HepG2 (cell line): ENCODE measurements at regions not wholly inside any gene's neighbourhood (a gene's known extent, or its start where the extent isn't known, plus 50 kb on each side); places are given as distances from the start of the nearest gene placed in this dataset.

ENCODE experiments used
- ATAC-seq: fragments of 200-7000 bp; cut with Tn5 transposase; 3 replicates; pipeline ENCODE4 v1.9.1; 2020; ENCODE audit warnings: mild to moderate bottlenecking, moderate library complexity
- BruUV-seq: library from RNA; stranded (reverse); fragments of 400-500 nt; replicated peaks from 2 replicates; lab custom pipeline; 2021; lab: Mats Ljungman, UMichigan
- CTCF ChIA-PET: fragments of 300-600 bp; formaldehyde crosslinking; extraction: SDS; loops from one replicate; lab custom pipeline; 2021; ENCODE audit warnings: low total read pairs, inconsistent platforms, low intra/inter-chr PET ratio; lab: Yijun Ruan, JAX
- POLR2A ChIA-PET: fragments of 350-600 bp; sonication (Branson Sonifier 250); formaldehyde crosslinking; loops from one replicate; lab custom pipeline; 2020; ENCODE audit warnings: antibody characterized with exemption, inconsistent platforms; lab: Yijun Ruan, JAX
- DNase-seq: peaks from one replicate; pipeline ENCODE4 v3.0.0-alpha.2; 2015; ENCODE audit warnings: low spot score
- FAIRE-seq: peaks from 3 replicates; lab custom pipeline; 2011; peaks lifted over from hg19 to GRCh38; lab: Jason Lieb, UNC
- H2AFZ ChIP-seq: one replicate; pipeline ENCODE4 v1.6.1; 2011; ENCODE audit warnings: low read length, inconsistent platforms
- H3K27ac ChIP-seq: fragments of 300-600 bp; 3 replicates; pipeline ENCODE4 v1.8.0; 2011; ENCODE audit warnings: mixed run types, mild to moderate bottlenecking, mixed read lengths, low read length, inconsistent platforms; ENCODE audit not compliant: insufficient read depth; ENCODE audit errors: extremely low read length
- H3K27me3 ChIP-seq, 2 experiments: fragments of 200-600 bp in 1 of 2; 2 replicates in 1 of 2; 3 replicates in 1 of 2; pipeline versions ENCODE4 v1.6.0 to v1.8.0; 2011; ENCODE audit warnings: low read length in 2 of 2, mild to moderate bottlenecking in 2 of 2, moderate library complexity in 2 of 2, inconsistent platforms in 1 of 2; ENCODE audit not compliant: insufficient read depth in 2 of 2, control insufficient read depth in 1 of 2
- H3K36me3 ChIP-seq, 2 experiments: fragments of 200-600 bp in 1 of 2; replicated peaks in 1 of 2; 2 replicates in 1 of 2; 3 replicates in 1 of 2; pipeline versions ENCODE4 v1.5.1 to v1.8.0; 2011; ENCODE audit warnings: low read length in 2 of 2, inconsistent platforms in 1 of 2; ENCODE audit not compliant: insufficient read depth in 2 of 2, control insufficient read depth in 1 of 2
- H3K4me1 ChIP-seq: 2 replicates; pipeline ENCODE4 v1.5.1; 2012; ENCODE audit warnings: low read length, inconsistent platforms; ENCODE audit not compliant: insufficient read depth
- H3K4me2 ChIP-seq: 2 replicates; pipeline ENCODE4 v1.6.0; 2011; ENCODE audit warnings: low read depth, low read length, inconsistent platforms
- H3K4me3 ChIP-seq, 3 experiments: fragments of 200-600 bp in 1 of 3; sonication (generic), shearing (Covaris generic) in 1 of 3; replicated peaks in 1 of 3; 2 replicates each; pipeline ENCODE4 v1.5.1; 2011 to 2016; ENCODE audit warnings: low read length in 3 of 3, inconsistent platforms in 2 of 3, low read depth in 2 of 3, mild to moderate bottlenecking in 2 of 3, control low read depth in 1 of 3, mixed read lengths in 1 of 3; ENCODE audit not compliant: insufficient read depth in 1 of 3
- H3K79me2 ChIP-seq: one replicate; pipeline ENCODE4 v1.6.1; 2011; ENCODE audit warnings: low read length, inconsistent platforms; ENCODE audit not compliant: insufficient read depth
- H3K9ac ChIP-seq: 2 replicates; pipeline ENCODE4 v1.6.0; 2011; ENCODE audit warnings: mild to moderate bottlenecking, low read depth, low read length, inconsistent platforms; ENCODE audit not compliant: insufficient read depth
- H3K9me3 ChIP-seq: 2 replicates; pipeline ENCODE4 v1.5.1; 2012; ENCODE audit warnings: mild to moderate bottlenecking, low read length
- H4K20me1 ChIP-seq: 2 replicates; pipeline ENCODE4 v1.6.0; 2011; ENCODE audit warnings: inconsistent platforms, mild to moderate bottlenecking, low read length, moderate library complexity; ENCODE audit not compliant: insufficient read depth
- BORCS8-MEF2B ChIP-seq: sonication (generic); formaldehyde crosslinking; IDR thresholded peaks from 2 replicates; pipeline ENCODE4 v1.8.0; 2022; ENCODE audit warnings: mild to moderate bottlenecking, missing genetic modification reagents
- CEBPB ChIP-seq: IDR thresholded peaks from 2 replicates; pipeline ENCODE4 v1.6.1; 2011; ENCODE audit warnings: low read depth, low read length, improper control_type of control experiment, borderline replicate concordance
- FOXM1 ChIP-seq: sonication (generic); formaldehyde crosslinking; IDR thresholded peaks from 2 replicates; pipeline ENCODE4 v1.5.0; 2020; ENCODE audit warnings: missing genetic modification reagents
- GFI1 ChIP-seq: sonication (generic); formaldehyde crosslinking; IDR thresholded peaks from 2 replicates; pipeline ENCODE4 v1.5.0; 2020; ENCODE audit warnings: missing genetic modification reagents, mild to moderate bottlenecking, borderline replicate concordance
- HES4 ChIP-seq: sonication (generic); formaldehyde crosslinking; IDR thresholded peaks from 2 replicates; pipeline ENCODE4 v1.9.0; 2021; ENCODE audit warnings: mild to moderate bottlenecking, missing genetic modification reagents, borderline replicate concordance
- HMG20B ChIP-seq: conservative IDR thresholded peaks from 2 replicates; pipeline ENCODE4 v1.6.1; 2016; ENCODE audit warnings: missing genetic modification reagents, missing compliant biosample characterization
- KDM6A ChIP-seq: IDR thresholded peaks from 2 replicates; pipeline ENCODE4 v1.6.1; 2016; ENCODE audit warnings: low read depth
- LCORL ChIP-seq, 2 experiments: fragments of 450-650 bp in 1 of 2; sonication (generic) in 1 of 2; formaldehyde crosslinking in 1 of 2; IDR thresholded peaks; 2 replicates each; pipeline versions ENCODE4 v1.5.0 to v1.6.1; 2017 to 2020; ENCODE audit warnings: antibody characterized with exemption in 1 of 2, missing genetic modification reagents in 1 of 2
- TGIF2 ChIP-seq: IDR thresholded peaks from 2 replicates; pipeline ENCODE4 v1.6.1; 2016; ENCODE audit warnings: control low read depth, missing compliant biosample characterization
- ZBTB20 ChIP-seq: sonication (generic); formaldehyde crosslinking; IDR thresholded peaks from 2 replicates; pipeline ENCODE4 v1.8.1; 2023; ENCODE audit warnings: missing genetic modification reagents, low read depth, mild to moderate bottlenecking, borderline replicate concordance
- ZFYVE20 ChIP-seq: sonication (generic); formaldehyde crosslinking; IDR thresholded peaks from 2 replicates; pipeline ENCODE4 v1.8.0; 2023; ENCODE audit warnings: low read depth, mild to moderate bottlenecking, moderate library complexity, missing genetic modification reagents, borderline replicate concordance
- ZIK1 ChIP-seq: sonication (generic); formaldehyde crosslinking; IDR thresholded peaks from 2 replicates; pipeline ENCODE4 v1.5.0; 2020; ENCODE audit warnings: mild to moderate bottlenecking, low read depth, missing genetic modification reagents, borderline replicate concordance
- ZNF180 ChIP-seq: sonication (generic); formaldehyde crosslinking; IDR thresholded peaks from 2 replicates; pipeline ENCODE4 v1.4.0; 2020; ENCODE audit warnings: low read depth, missing genetic modification reagents, borderline replicate concordance
- ZNF230 ChIP-seq: sonication (generic); formaldehyde crosslinking; IDR thresholded peaks from 2 replicates; pipeline ENCODE4 v1.4.0; 2020; ENCODE audit warnings: mild to moderate bottlenecking, missing genetic modification reagents
- ZNF235 ChIP-seq: sonication (generic); formaldehyde crosslinking; IDR thresholded peaks from 2 replicates; pipeline ENCODE4 v1.8.1; 2023; ENCODE audit warnings: mild to moderate bottlenecking, missing genetic modification reagents, borderline replicate concordance
- ZNF33B ChIP-seq: sonication (generic); formaldehyde crosslinking; IDR thresholded peaks from 2 replicates; pipeline ENCODE4 v1.5.1; 2020; ENCODE audit warnings: mild to moderate bottlenecking, missing genetic modification reagents
- ZNF720 ChIP-seq: sonication (generic); formaldehyde crosslinking; IDR thresholded peaks from 2 replicates; pipeline ENCODE4 v1.4.0; 2020; ENCODE audit warnings: missing genetic modification reagents
- WGBS: methylation state at CpG from one replicate; pipeline ENCODE4 v1.1.6; 2017; ENCODE audit warnings: low lambda C conversion rate; 5-methylcytosine and 5-hydroxymethylcytosine counted together
- in situ Hi-C: cut with HindIII; loops from 2 replicates; pipeline ENCODE4 v1.10.0; 2017; ENCODE audit warnings: low pct_unique_long_range_greater_than_20kb; ENCODE audit not compliant: extremely low pct_ligation_motif_present
- intact Hi-C: fragments of 100-400 bp; cut with micrococcal nuclease; formaldehyde crosslinking; loops from one replicate; pipeline ENCODE4 v1.10.0; 2022; ENCODE audit not compliant: unreplicated experiment
- TF ChIP-seq, protein P1 (sequence below): sonication (generic); formaldehyde crosslinking; IDR thresholded peaks from 2 replicates; pipeline ENCODE4 v1.8.1; 2023; ENCODE audit warnings: missing genetic modification reagents, inconsistent platforms, borderline replicate concordance

DNA sequence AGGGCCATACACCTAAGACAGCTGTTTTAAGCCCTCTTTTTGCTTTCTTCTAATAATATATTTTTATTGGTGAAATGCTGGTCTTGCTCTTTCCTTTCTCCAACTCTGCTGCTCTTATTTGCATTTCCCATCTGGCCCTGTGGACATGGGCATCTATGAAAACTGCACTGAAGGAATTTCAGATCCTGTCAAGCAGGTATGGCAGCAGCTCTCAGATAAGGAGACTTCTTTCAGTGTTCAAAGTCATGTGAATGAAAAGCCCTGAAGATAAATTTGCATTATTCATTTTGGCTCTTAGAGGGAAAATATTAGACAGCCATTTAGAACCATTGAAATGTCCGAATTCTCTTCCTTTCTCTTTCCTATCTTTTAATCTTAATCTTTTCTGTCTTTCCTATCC, 668.0 kb upstream of the RIOK2 start:
- Histone ChIP-seq H2AFZ (no peak overlapping the region), H3K79me2 (no peaks in the 10 kb centered on the region)
- in situ Hi-C loops: no loop called here
- WGBS: 0% methylated on average over 1 of the region's 1 CpG
- TF ChIP-seq BORCS8-MEF2B (CRISPR knock-in tag) (no peak), ZNF235 (CRISPR knock-in tag) (no peak), ZIK1 (CRISPR knock-in tag) (no peak), CEBPB (no peak), ZFYVE20 (CRISPR knock-in tag) (no peak), ZBTB20 (CRISPR knock-in tag) (no peak), ZNF180 (CRISPR knock-in tag) (no peak), GFI1 (CRISPR knock-in tag) (no peak), FOXM1 (no peak), ZNF720 (CRISPR knock-in tag) (no peak), TGIF2 (CRISPR knock-in tag) (no peak), KDM6A (no peak), HMG20B (no peak), ZNF230 (CRISPR knock-in tag) (no peak), HES4 (no peak), ZNF33B (CRISPR knock-in tag) (no peak), LCORL (IDR thresholded peaks at IDR 0.05) (no peak), LCORL (CRISPR knock-in tag; IDR thresholded peaks at IDR 0.05) (no peak)
- TF ChIP-seq, protein P1, sequence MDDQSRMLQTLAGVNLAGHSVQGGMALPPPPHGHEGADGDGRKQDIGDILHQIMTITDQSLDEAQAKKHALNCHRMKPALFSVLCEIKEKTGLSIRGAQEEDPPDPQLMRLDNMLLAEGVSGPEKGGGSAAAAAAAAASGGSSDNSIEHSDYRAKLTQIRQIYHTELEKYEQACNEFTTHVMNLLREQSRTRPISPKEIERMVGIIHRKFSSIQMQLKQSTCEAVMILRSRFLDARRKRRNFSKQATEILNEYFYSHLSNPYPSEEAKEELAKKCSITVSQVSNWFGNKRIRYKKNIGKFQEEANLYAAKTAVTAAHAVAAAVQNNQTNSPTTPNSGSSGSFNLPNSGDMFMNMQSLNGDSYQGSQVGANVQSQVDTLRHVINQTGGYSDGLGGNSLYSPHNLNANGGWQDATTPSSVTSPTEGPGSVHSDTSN (CRISPR knock-in tag): no peak
- TF ChIP-seq, all 625 proteins: peak for 0
- intact Hi-C loops: no loop called here
- Histone ChIP-seq H3K9me3 (peaks cover 20% of the 10 kb centered on the region), H3K36me3 (no peaks in the 10 kb centered on the region), H3K27ac (no peak overlapping the region), H3K27me3 (no peaks in the 10 kb centered on the region), H3K4me2 (no peak overlapping the region), H3K9ac (no peak overlapping the region), H3K4me1 (no peaks in the 10 kb centered on the region), H3K4me3 (no peak overlapping the region), H4K20me1 (no peaks in the 10 kb centered on the region)
- FAIRE-seq (no peak), DNase-seq (no peak), ATAC-seq (no peak)
- ChIA-PET CTCF (no interaction called here), POLR2A (no interaction called here)
- no TSS peak for BruUV-seq
